Gastroesophageal sphincter (tissue), 3 donors: ENCODE measurements at regions not wholly inside any gene's neighbourhood (a gene's known extent, or its start where the extent isn't known, plus 50 kb on each side); places are given as distances from the start of the nearest gene placed in this dataset.

Source experiments
- CTCF ChIP-seq, 4 experiments: fragments of 200-600 bp in 2 of 4; fragments of 450-650 bp in 2 of 4; sonication (generic) in 1 of 4; IDR thresholded peaks; one replicate each; pipeline ENCODE4 v1.5.1; 2017 to 2019; ENCODE audit warnings: antibody characterized with exemption in 4 of 4, mild to moderate bottlenecking in 2 of 4, moderate library complexity in 2 of 4
- EP300 ChIP-seq: sonication (generic); formaldehyde crosslinking; IDR thresholded peaks from one replicate; pipeline ENCODE4 v1.6.1; 2017; ENCODE audit warnings: antibody characterized with exemption, mild to moderate bottlenecking
- POLR2A ChIP-seq, 2 donors: fragments of 450-650 bp; IDR thresholded peaks; one replicate each; pipeline ENCODE4 v1.6.1; 2017; ENCODE audit warnings: antibody characterized with exemption in 2 of 2, mild to moderate bottlenecking in 2 of 2, moderate library complexity in 1 of 2
- POLR2AphosphoS5 ChIP-seq: sonication (generic); formaldehyde crosslinking; IDR thresholded peaks from one replicate; pipeline ENCODE4 v1.6.1; 2017; ENCODE audit warnings: antibody characterized with exemption

DNA sequence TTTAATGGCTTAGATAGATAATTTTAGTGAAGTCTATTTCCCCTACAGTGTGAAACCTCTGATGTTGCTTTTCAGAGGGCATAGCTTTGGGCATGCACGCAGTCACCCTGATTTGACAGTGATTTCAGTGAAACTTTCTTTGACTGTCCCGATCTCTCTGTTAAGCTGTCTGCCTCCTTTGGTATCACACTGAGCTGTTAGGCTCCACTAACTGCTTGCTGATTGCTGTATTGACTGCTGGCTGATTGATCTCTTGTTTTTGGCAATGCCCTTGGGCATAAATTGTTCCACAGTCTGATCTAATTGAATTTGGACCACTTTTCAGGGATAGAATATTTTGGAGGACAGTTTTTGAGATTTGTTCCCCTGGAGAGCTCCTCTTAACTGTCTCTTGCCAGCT lies 68.5 kb upstream of the CCDC54 start:
- no peak for TF ChIP-seq POLR2A (IDR thresholded peaks at IDR 0.05)
- no peak for TF ChIP-seq CTCF (IDR thresholded peaks at IDR 0.05)
- TF ChIP-seq POLR2AphosphoS5: no peak
- no peak for TF ChIP-seq EP300
